ENCODE measurements at regions not wholly inside any gene's neighbourhood (a gene's known extent, or its start where the extent isn't known, plus 50 kb on each side); places are given as distances from the start of the nearest gene placed in this dataset.

DNA sequence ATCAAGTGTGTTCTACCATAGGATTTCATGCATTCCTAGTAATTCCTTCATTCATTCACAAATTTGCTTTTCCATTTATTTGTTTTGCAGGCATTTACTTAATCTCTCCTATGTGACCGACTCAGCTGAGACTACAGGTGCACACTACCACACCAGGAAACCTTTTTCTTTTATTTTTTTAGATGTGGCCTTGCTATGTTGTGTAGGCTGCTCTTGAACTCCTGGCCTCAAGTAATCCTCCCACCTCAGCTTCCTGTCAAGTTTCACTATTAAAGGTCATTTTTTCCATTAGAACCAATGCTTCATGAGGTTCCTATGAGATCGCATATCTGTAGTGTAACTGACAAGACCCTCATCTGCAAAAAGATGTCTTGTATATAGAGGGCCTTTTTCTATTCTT is 1218.7 kb downstream of the VRK1 start:
- no peak overlapping the region for H2AK9ac ChIP-seq (replicated peaks; ENCODE audit: low read depth, low read length, poor library complexity)
- no peak overlapping the region for H2BK5ac ChIP-seq (ENCODE audit: low read depth, low read length, poor library complexity, severe bottlenecking)
- no peak overlapping the region for H4K8ac ChIP-seq (ENCODE audit: low read depth in 2 of 2, low read length in 2 of 2)
- POLR2A ChIA-PET (ENCODE audit: unreplicated experiment): no interaction called here
- H2AK5ac ChIP-seq (ENCODE audit: low read depth, low read length): no peak overlapping the region
- no peaks in the 10 kb centered on the region for H3K4me1 ChIP-seq (ENCODE audit: control insufficient read depth, insufficient read depth, low read length)
- no peak overlapping the region for H3K4me3 ChIP-seq (ENCODE audit: insufficient read depth, low read depth, low read length)
- H3K4me2 ChIP-seq (ENCODE audit: low read depth, low read length): no peak overlapping the region
- H3K9me3 ChIP-seq (ENCODE audit: control insufficient read depth, insufficient read depth, low read length): peaks cover 13% of the 10 kb centered on the region
- no peak overlapping the region for H2BK20ac ChIP-seq (ENCODE audit: low read depth, low read length)
- no peak overlapping the region for H3K56ac ChIP-seq (ENCODE audit: extremely low read depth, insufficient read depth, low read length)
- H3K27ac ChIP-seq (ENCODE audit: insufficient read depth, low read length): no peak overlapping the region
- H4K20me1 ChIP-seq (ENCODE audit: insufficient read depth, low read length): no peaks in the 10 kb centered on the region
- H3K36me3 ChIP-seq (ENCODE audit: control insufficient read depth, insufficient read depth, low read length): no peaks in the 10 kb centered on the region
- intact Hi-C loops (cut with micrococcal nuclease) (no loop called here), in situ Hi-C loops (cut with MboI; ENCODE audit: low sequenced_read_pairs) (no loop called here), dilution Hi-C loops (cut with HindIII; ENCODE audit: low sequenced_read_pairs, unreplicated experiment) (no loop called here)
- WGBS, 2 experiments (ENCODE audit: extremely low coverage in 2 of 2, insufficient read length in 1 of 2): no CpG with 5 or more reads among the region's 2 CpGs
- no peak overlapping the region for H3K18ac ChIP-seq (ENCODE audit: low read depth, low read length)
- H4K5ac ChIP-seq (ENCODE audit: low read depth, low read length): no peak overlapping the region
- no peak overlapping the region for H3K9ac ChIP-seq (ENCODE audit: low read depth, low read length)
- H2BK15ac ChIP-seq (ENCODE audit: low read depth, low read length): no peak overlapping the region
- no peak overlapping the region for H4K91ac ChIP-seq (ENCODE audit: insufficient read depth, low read depth, low read length)
- H3K9me1 ChIP-seq (ENCODE audit: insufficient read depth, low read length): no peaks in the 10 kb centered on the region
- no peak overlapping the region for H2AFZ ChIP-seq (replicated peaks; ENCODE audit: low read length, poor library complexity)
- no TSS peak for BruUV-seq (replicated peaks)
- no peaks in the 10 kb centered on the region for H3K79me1 ChIP-seq (ENCODE audit: low read depth in 1 of 2, low read length in 2 of 2)
- CTCF ChIA-PET: no interaction called here
- H3K14ac ChIP-seq (replicated peaks; ENCODE audit: low read depth, low read length): no peak overlapping the region
- H3K23ac ChIP-seq (ENCODE audit: low read depth, low read length): no peak overlapping the region
- H3K27me3 ChIP-seq (ENCODE audit: control insufficient read depth, insufficient read depth, low read length): no peaks in the 10 kb centered on the region
- TF ChIP-seq CEBPB (IDR thresholded peaks at IDR 0.05; ENCODE audit: low read depth, low read length) (no peak), POLR2A (IDR thresholded peaks at IDR 0.05; ENCODE audit: low read depth, low read length) (no peak), FOS (IDR thresholded peaks at IDR 0.05; ENCODE audit: low read depth, low read length) (no peak), SMC3 (IDR thresholded peaks at IDR 0.05; ENCODE audit: low read depth, low read length) (no peak), RFX5 (IDR thresholded peaks at IDR 0.05; ENCODE audit: low read depth, low read length) (no peak), MAFK (IDR thresholded peaks at IDR 0.05; ENCODE audit: low read depth, low read length) (no peak), BHLHE40 (IDR thresholded peaks at IDR 0.05; ENCODE audit: low read depth, low read length) (no peak), MXI1 (IDR thresholded peaks at IDR 0.05; ENCODE audit: borderline replicate concordance, low read depth, low read length) (no peak)
- TF ChIP-seq, protein P1, sequence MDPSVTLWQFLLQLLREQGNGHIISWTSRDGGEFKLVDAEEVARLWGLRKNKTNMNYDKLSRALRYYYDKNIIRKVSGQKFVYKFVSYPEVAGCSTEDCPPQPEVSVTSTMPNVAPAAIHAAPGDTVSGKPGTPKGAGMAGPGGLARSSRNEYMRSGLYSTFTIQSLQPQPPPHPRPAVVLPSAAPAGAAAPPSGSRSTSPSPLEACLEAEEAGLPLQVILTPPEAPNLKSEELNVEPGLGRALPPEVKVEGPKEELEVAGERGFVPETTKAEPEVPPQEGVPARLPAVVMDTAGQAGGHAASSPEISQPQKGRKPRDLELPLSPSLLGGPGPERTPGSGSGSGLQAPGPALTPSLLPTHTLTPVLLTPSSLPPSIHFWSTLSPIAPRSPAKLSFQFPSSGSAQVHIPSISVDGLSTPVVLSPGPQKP (IDR thresholded peaks at IDR 0.05; ENCODE audit: borderline replicate concordance, low read depth, low read length): no peak
- ATAC-seq (ENCODE audit: low read depth): no peak
- no peak overlapping the region for H2BK120ac ChIP-seq (ENCODE audit: low read depth, low read length)
- no peak overlapping the region for H3K4ac ChIP-seq (ENCODE audit: low read depth, low read length)
- no peak for DNase-seq

Data from IMR-90 (cell line).